GM12878 (cell line): ENCODE measurements at regions not wholly inside any gene's neighbourhood (a gene's known extent, or its start where the extent isn't known, plus 50 kb on each side); places are given as distances from the start of the nearest gene placed in this dataset.

Experiments used
- ATAC-seq: fragments of 200-7000 bp; cut with Tn5 transposase; 3 replicates; pipeline ENCODE4 v1.9.1; 2020; ENCODE audit warnings: mild to moderate bottlenecking, moderate library complexity
- BruUV-seq: library from RNA; stranded (reverse); fragments of 400-500 nt; replicated peaks from 2 replicates; lab custom pipeline; 2021; lab: Mats Ljungman, UMichigan
- CTCF ChIA-PET: fragments of 300-600 bp; sonication (Branson Sonifier 250); formaldehyde crosslinking; extraction: SDS; loops from one replicate; lab custom pipeline; 2021; ENCODE audit warnings: inconsistent platforms; lab: Yijun Ruan, JAX
- POLR2A ChIA-PET: fragments of 350-600 bp; formaldehyde crosslinking; extraction: SDS; loops from one replicate; lab custom pipeline; 2021; ENCODE audit warnings: inconsistent platforms; lab: Charles Lee
- RAD21 ChIA-PET: fragments of 300-600 bp; sonication (Branson Sonifier 250); formaldehyde crosslinking; loops from one replicate; lab custom pipeline; 2023; ENCODE audit warnings: antibody characterized with exemption; ENCODE audit not compliant: unreplicated experiment; lab: Charles Lee
- SMC1A ChIA-PET: fragments of 300-600 bp; sonication (Branson Sonifier 250); formaldehyde crosslinking; loops from one replicate; lab custom pipeline; 2023; ENCODE audit not compliant: unreplicated experiment, uncharacterized antibody; lab: Charles Lee
- DNase-seq: peaks from one replicate; pipeline ENCODE4 v3.0.0-alpha.2; 2011; ENCODE audit warnings: low read depth, low spot score
- FAIRE-seq: peaks from 3 replicates; lab custom pipeline; 2011; peaks lifted over from hg19 to GRCh38; lab: Jason Lieb, UNC
- H2AFZ ChIP-seq: 2 replicates; pipeline ENCODE4 v1.6.0; 2011; ENCODE audit warnings: low read depth, low read length, control low read depth; ENCODE audit not compliant: control insufficient read depth
- H3K27ac ChIP-seq: 2 replicates; pipeline ENCODE4 v1.5.1; 2011; ENCODE audit warnings: control low read depth; ENCODE audit not compliant: control insufficient read depth, insufficient read depth
- H3K27me3 ChIP-seq, 2 experiments: replicated peaks in 1 of 2; 2 replicates each; pipeline versions ENCODE4 v1.6.0 to v1.6.1; 2011; ENCODE audit warnings: low read length in 1 of 2; ENCODE audit not compliant: control insufficient read depth in 2 of 2, insufficient read depth in 2 of 2
- H3K36me3 ChIP-seq, 2 experiments: 2 replicates each; pipeline ENCODE4 v1.5.1; 2011; ENCODE audit warnings: low read length in 1 of 2; ENCODE audit not compliant: control insufficient read depth in 2 of 2, insufficient read depth in 2 of 2
- H3K4me1 ChIP-seq: 2 replicates; pipeline ENCODE4 v1.6.1; 2011; ENCODE audit warnings: mild to moderate bottlenecking, low read length, moderate library complexity, mixed read lengths; ENCODE audit not compliant: control insufficient read depth, insufficient read depth
- H3K4me2 ChIP-seq: 2 replicates; pipeline ENCODE4 v1.6.0; 2011; ENCODE audit warnings: control low read depth; ENCODE audit not compliant: control insufficient read depth, insufficient read depth
- H3K4me3 ChIP-seq: fragments of 200-600 bp; sonication (generic); 2 replicates; pipeline ENCODE4 v1.5.1; 2016
- H3K79me2 ChIP-seq: 2 replicates; pipeline ENCODE4 v1.6.0; 2011; ENCODE audit warnings: low read length; ENCODE audit not compliant: control insufficient read depth, insufficient read depth
- H3K9ac ChIP-seq: 2 replicates; pipeline ENCODE4 v1.8.0; 2011; ENCODE audit warnings: low read length, control low read depth, mixed read lengths; ENCODE audit not compliant: control insufficient read depth, insufficient read depth
- H3K9me3 ChIP-seq: replicated peaks from 3 replicates; pipeline ENCODE4 v1.5.1; 2011; ENCODE audit warnings: mild to moderate bottlenecking, low read length; ENCODE audit not compliant: control insufficient read depth, insufficient read depth
- H4K20me1 ChIP-seq: 2 replicates; pipeline ENCODE4 v1.6.0; 2011; ENCODE audit not compliant: control insufficient read depth, insufficient read depth
- CHD1 ChIP-seq: IDR thresholded peaks from 2 replicates; pipeline ENCODE4 v1.6.1; 2012; ENCODE audit warnings: low read depth, low read length, improper control_type of control experiment
- CHD2 ChIP-seq: IDR thresholded peaks from 2 replicates; pipeline ENCODE4 v1.6.1; 2011; ENCODE audit warnings: low read depth, low read length, improper control_type of control experiment, borderline replicate concordance
- PAX5 ChIP-seq: IDR thresholded peaks from 2 replicates; pipeline ENCODE4 v1.6.1; 2011; ENCODE audit warnings: low read depth, low read length, borderline replicate concordance
- PAX8 ChIP-seq: fragments of 450-650 bp; IDR thresholded peaks from 2 replicates; pipeline ENCODE4 v1.6.1; 2017; ENCODE audit warnings: mild to moderate bottlenecking, moderate library complexity
- RB1 ChIP-seq: fragments of 450-650 bp; formaldehyde crosslinking; IDR thresholded peaks from 2 replicates; pipeline ENCODE4 v1.6.1; 2017; ENCODE audit warnings: mild to moderate bottlenecking, borderline replicate concordance
- SMAD1 ChIP-seq: fragments of 450-650 bp; IDR thresholded peaks from 2 replicates; pipeline ENCODE4 v1.6.1; 2018; ENCODE audit warnings: mild to moderate bottlenecking, low read depth; ENCODE audit not compliant: partially characterized antibody
- SMC3 ChIP-seq: IDR thresholded peaks from 2 replicates; pipeline ENCODE4 v1.6.1; 2011; ENCODE audit warnings: low read length, improper control_type of control experiment, borderline replicate concordance
- SPI1 ChIP-seq: IDR thresholded peaks from 2 replicates; pipeline ENCODE4 v1.6.1; 2011; ENCODE audit warnings: low read depth, mild to moderate bottlenecking, low read length, moderate library complexity, borderline replicate concordance; ENCODE audit not compliant: insufficient read depth
- WGBS: methylation state at CpG from one replicate; pipeline ENCODE4 v1.1.6; 2016; ENCODE audit warnings: low lambda C conversion rate; ENCODE audit not compliant: insufficient replicate concordance, insufficient coverage; ENCODE audit errors: missing lambda C conversion rate; 5-methylcytosine and 5-hydroxymethylcytosine counted together
- in situ Hi-C: fragments of 300-500 bp; cut with MboI; formaldehyde crosslinking; loops from 9 replicates; pipeline ENCODE4 v1.14.3; 2018; ENCODE audit warnings: mixed read lengths
- intact Hi-C: fragments of 100-400 bp; cut with micrococcal nuclease; formaldehyde crosslinking; loops from one replicate; pipeline ENCODE4 v1.14.2; 2022; ENCODE audit not compliant: unreplicated experiment
- TF ChIP-seq, protein P1 (sequence below): fragments of 450-650 bp; IDR thresholded peaks from 2 replicates; pipeline ENCODE4 v1.6.1; 2017; ENCODE audit warnings: mild to moderate bottlenecking

- Histone ChIP-seq H3K79me2 (no peaks in the 10 kb centered on the region), H3K27me3 (no peaks in the 10 kb centered on the region), H3K36me3 (no peaks in the 10 kb centered on the region), H3K4me1 (peaks cover 12% of the 10 kb centered on the region), H3K4me2 (no peak overlapping the region), H3K9me3 (no peaks in the 10 kb centered on the region), H3K4me3 (no peak overlapping the region), H3K27ac (no peak overlapping the region), H4K20me1 (no peaks in the 10 kb centered on the region), H3K9ac (no peak overlapping the region), H2AFZ (no peak overlapping the region)
- in situ Hi-C loops, result no loop called here
- no peak for TF ChIP-seq SMAD1
- TF ChIP-seq CHD2, result no peak
- no peak for TF ChIP-seq PAX5
- TF ChIP-seq, protein P1, sequence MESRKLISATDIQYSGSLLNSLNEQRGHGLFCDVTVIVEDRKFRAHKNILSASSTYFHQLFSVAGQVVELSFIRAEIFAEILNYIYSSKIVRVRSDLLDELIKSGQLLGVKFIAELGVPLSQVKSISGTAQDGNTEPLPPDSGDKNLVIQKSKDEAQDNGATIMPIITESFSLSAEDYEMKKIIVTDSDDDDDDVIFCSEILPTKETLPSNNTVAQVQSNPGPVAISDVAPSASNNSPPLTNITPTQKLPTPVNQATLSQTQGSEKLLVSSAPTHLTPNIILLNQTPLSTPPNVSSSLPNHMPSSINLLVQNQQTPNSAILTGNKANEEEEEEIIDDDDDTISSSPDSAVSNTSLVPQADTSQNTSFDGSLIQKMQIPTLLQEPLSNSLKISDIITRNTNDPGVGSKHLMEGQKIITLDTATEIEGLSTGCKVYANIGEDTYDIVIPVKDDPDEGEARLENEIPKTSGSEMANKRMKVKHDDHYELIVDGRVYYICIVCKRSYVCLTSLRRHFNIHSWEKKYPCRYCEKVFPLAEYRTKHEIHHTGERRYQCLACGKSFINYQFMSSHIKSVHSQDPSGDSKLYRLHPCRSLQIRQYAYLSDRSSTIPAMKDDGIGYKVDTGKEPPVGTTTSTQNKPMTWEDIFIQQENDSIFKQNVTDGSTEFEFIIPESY, result no peak
- TF ChIP-seq SPI1, result no peak
- no peak for TF ChIP-seq RB1
- TF ChIP-seq CHD1, result no peak
- no peak for TF ChIP-seq PAX8
- TF ChIP-seq SMC3, result no peak
- no peak for FAIRE-seq
- ChIA-PET POLR2A (no interaction called here), SMC1A (interaction anchor here (1.1 kb wide), 1 partner anchor 12 kb away, joined by 3 read pairs; no protein-coding TSS in a partner anchor), CTCF (interaction anchor here (0.7 to 1.2 kb wide), 2 partner anchors 27 to 131 kb away, joined by 3 to 7 read pairs; no protein-coding TSS in a partner anchor), RAD21 (no interaction called here)
- BruUV-seq, result no TSS peak
- intact Hi-C loops, result no loop called here
- ATAC-seq, result no peak
- 80% methylated on average over 5 of the region's 5 CpGs for WGBS
- no peak for DNase-seq
Measured at GRCh38 chr3:72690629-72691028, 157.6 kb downstream of the SHQ1 start.
